GM12891 (cell line): ENCODE measurements at regions not wholly inside any gene's neighbourhood (a gene's known extent, or its start where the extent isn't known, plus 50 kb on each side); places are given as distances from the start of the nearest gene placed in this dataset.
"Not testable (repeated sequence)": the region's sequence is repeated elsewhere in the genome, so short reads cannot be mapped to it uniquely, and the experiment has no call there.

ENCODE experiments used
- DNase-seq: peaks from one replicate; pipeline ENCODE4 v3.0.0; 2011; ENCODE audit warnings: low spot score; ENCODE audit not compliant: insufficient read length
- FAIRE-seq: peaks from 2 replicates; lab custom pipeline; 2011; peaks lifted over from hg19 to GRCh38; lab: Jason Lieb, UNC
- PAX5 ChIP-seq: IDR thresholded peaks from 2 replicates; pipeline ENCODE4 v1.6.1; 2011; ENCODE audit warnings: low read length, moderate library complexity, mild to moderate bottlenecking; ENCODE audit not compliant: insufficient read depth, severe bottlenecking
- POLR2A ChIP-seq: IDR thresholded peaks from 2 replicates; pipeline ENCODE4 v1.6.1; 2011; ENCODE audit warnings: low read depth, low read length, control low read depth
- POLR2AphosphoS5 ChIP-seq: IDR thresholded peaks from 2 replicates; pipeline ENCODE4 v1.6.1; 2011; ENCODE audit warnings: low read depth, low read length, control low read depth
- POU2F2 ChIP-seq: IDR thresholded peaks from 2 replicates; pipeline ENCODE4 v1.6.1; 2011; ENCODE audit warnings: low read depth, mild to moderate bottlenecking, control low read depth, low read length, moderate library complexity
- SPI1 ChIP-seq: IDR thresholded peaks from 2 replicates; pipeline ENCODE4 v1.6.1; 2011; ENCODE audit warnings: low read depth, low read length, control low read depth
- TAF1 ChIP-seq: IDR thresholded peaks from 2 replicates; pipeline ENCODE4 v1.6.1; 2011; ENCODE audit warnings: low read depth, low read length, control low read depth

DNA sequence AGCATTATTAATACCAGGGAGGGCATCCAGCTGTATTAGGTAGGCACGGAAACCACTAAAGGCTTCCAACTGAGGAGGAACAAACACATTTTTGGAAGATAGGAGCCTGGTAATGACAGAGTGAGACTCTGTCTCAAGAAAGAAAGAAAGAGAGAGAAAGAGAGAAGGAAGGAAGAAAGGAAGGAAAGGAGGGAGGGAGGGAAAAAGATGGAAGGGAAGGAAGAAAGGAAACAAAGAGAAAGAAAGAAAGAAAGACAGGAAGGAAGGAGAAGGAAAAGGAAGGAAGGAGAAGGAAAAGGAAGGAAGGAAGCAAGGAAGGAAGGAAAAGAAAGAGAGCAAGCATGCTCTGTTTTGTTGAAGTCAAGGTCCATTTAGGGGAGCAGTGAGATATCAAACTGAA is 103.8 kb upstream of the RFX8 start:
- TF ChIP-seq PAX5: no peak
- TF ChIP-seq POLR2A: no peak
- no peak for TF ChIP-seq SPI1
- DNase-seq (no peak), FAIRE-seq (no peak)

DNA sequence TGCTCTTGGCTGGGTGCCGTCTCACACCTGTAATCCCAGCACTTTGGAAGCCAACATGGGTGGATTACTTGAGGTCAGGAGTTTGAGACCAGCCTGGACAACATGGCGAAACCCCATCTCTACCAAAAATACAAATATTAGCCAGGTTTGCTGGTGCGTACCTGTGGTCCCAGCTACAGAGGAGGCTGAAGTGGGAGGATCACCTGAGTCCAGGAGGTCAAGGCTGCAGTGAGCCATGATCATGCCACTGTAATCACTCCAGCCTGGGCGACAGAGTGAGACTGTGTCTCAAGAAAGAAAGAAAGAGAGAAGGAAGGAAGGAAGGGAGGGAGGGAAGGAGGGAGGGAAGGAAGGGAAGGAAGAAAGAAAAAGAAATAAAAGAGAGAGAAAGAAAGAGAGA is 103.2 kb upstream of the RFX8 start:
- FAIRE-seq, DNase-seq: not testable (repeated sequence)

DNA sequence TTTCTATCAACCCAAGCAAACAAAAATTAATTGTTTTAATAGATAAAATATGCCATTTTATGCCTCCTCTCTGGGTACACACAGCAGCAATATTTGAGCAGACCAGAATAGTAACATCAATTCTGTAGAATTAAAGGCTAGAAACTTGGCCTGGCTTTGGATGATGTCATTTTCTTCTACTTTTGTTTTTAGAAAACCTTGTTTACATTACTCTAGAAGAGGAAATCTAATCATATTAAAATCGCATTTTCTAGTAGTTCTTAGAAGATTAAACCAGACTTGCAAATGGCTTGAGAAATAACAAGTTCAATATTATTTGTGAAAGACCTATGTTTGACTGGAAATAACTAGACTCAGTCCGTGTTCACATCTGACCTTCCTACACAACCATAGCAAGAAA is 102.3 kb upstream of the RFX8 start:
- TF ChIP-seq POLR2A (no peak), TAF1 (no peak), PAX5 (no peak), POLR2AphosphoS5 (no peak), POU2F2 (no peak), SPI1 (no peak)
- no peak for DNase-seq

DNA sequence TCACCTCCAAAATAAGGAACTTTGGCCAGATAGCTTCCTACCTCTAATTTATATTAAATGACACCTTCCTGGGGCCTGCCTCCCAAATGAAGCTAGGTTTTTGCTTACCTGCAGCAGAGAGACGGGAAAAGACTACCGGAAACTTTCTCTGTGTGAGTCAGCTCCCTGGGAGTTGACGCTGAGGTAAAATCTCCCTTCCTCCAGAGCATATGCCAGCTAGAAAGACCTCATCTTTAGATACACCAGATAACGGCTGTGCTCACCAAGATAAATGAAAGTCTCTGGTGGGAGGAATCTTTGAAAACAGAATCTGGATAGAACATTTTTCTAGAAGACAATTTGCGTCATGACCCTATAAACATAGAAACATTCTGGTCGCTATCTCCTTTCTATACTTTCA is 99.7 kb upstream of the RFX8 start:
- no peak for DNase-seq
- TF ChIP-seq POLR2AphosphoS5 (no peak), TAF1 (no peak), POU2F2 (no peak), POLR2A (no peak), PAX5 (no peak), SPI1 (no peak)
- no peak for FAIRE-seq

More for the DNA sequence above, 102.3 kb upstream of the RFX8 start:
- FAIRE-seq: no peak

DNA sequence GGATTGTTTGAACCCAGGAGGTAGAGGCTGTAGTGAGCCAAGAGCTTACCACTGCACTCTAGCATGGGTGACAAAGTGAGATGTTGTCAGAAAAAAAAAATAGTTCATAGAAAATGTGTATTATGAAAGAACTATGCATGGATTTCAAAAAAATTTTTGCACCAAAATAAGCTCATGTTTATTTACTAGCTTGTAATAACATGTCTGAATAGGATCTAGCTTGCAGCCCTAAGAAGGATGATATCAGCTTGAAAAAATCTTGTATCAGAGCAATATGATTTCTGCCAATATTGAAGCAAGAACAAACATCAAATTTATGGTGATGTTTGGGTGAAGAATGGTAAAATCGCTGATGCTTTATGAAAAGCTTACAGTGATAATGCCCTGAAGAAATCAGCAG is 97.0 kb upstream of the RFX8 start:
- FAIRE-seq (no peak), DNase-seq (no peak)

DNA sequence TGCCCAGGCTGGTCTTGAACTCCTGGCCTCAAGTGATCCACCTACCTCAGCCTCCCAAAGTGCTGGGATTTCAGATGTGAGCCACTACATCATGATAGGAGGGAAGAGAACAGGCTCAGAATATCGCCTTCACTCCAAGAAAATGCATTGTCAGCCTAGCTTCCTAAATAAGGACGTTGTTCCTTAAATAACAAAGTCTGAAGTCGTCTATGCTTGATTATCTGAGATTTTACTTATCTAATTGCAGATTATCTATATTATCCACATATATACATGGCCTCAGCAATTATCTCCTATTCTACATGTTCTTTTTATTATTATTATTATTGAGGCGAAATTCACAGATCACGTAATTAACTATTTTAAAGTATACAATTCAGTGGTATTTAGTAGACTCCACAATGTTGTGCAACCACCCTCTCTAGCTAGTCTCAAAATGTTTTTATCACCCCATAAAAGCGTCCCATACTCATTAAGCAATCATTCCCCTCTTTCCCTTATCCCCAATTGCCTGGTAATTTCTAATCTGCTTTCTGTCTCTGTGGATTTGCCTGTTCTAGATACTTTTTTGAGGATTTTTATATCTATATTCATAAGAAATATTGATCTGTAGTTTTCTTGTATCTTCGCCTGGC is 95.1 kb upstream of the RFX8 start:
- FAIRE-seq: no peak
- DNase-seq: no peak
- no peak for TF ChIP-seq POU2F2
- TF ChIP-seq POLR2AphosphoS5: no peak
- no peak for TF ChIP-seq PAX5
- TF ChIP-seq TAF1: no peak
- TF ChIP-seq SPI1: no peak
- no peak for TF ChIP-seq POLR2A

More for the DNA sequence above, 97.0 kb upstream of the RFX8 start:
- TF ChIP-seq POU2F2 (no peak), POLR2A (no peak), SPI1 (no peak), POLR2AphosphoS5 (no peak), TAF1 (no peak), PAX5 (no peak)

DNA sequence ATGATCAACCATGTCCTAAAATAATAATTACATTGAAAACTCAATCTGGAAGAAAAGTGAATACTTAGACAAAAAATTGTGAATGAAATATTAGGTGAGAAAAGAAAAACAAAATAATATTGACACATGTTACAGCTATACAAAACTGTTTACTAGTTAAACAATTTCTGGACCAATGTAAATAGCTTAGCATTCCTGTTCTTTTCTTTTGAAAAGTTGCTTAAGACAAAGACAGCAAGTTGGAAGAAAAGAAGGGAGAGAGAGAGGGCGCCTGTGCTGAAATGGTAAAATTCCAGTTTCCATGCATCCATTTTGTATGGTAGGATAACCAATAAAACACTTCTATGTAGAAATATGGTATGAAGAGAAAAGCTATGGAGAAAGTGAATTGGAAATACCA is 94.1 kb upstream of the RFX8 start:
- TF ChIP-seq PAX5: no peak
- no peak for TF ChIP-seq POLR2A
- no peak for TF ChIP-seq POLR2AphosphoS5
- TF ChIP-seq TAF1: no peak
- no peak for TF ChIP-seq SPI1
- TF ChIP-seq POU2F2: no peak
- DNase-seq (no peak), FAIRE-seq (no peak)

DNA sequence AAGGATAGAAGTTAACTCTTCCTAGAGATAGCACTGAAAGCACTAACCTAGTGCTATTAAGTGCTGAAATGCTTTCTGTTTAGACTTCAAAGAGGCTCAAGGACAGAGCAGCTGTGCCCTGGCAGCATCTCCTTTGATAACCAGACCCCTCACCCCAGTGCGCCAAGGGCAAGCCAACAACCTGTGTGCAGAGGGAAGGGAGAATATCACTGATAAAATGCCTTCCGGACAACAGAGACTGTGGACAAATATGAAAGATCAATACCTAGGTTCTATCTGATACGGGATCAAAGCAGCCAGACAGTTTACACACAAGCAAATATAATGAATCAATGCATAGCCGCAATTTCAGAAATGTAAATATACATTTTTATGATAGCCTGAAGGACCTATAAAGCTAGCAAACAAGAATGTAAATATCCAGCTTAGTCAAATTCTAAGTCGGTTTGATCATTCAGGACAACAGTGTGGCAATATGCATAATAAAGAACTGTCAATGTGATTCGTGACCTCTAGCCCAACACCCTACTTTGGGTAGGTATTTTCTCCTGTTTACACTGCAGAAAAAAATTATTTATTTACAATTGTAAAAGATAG is 91.8 kb upstream of the RFX8 start:
- DNase-seq (no peak), FAIRE-seq (no peak)
- no peak for TF ChIP-seq POLR2AphosphoS5
- no peak for TF ChIP-seq POU2F2
- TF ChIP-seq POLR2A: no peak
- TF ChIP-seq TAF1: no peak
- no peak for TF ChIP-seq SPI1
- no peak for TF ChIP-seq PAX5

DNA sequence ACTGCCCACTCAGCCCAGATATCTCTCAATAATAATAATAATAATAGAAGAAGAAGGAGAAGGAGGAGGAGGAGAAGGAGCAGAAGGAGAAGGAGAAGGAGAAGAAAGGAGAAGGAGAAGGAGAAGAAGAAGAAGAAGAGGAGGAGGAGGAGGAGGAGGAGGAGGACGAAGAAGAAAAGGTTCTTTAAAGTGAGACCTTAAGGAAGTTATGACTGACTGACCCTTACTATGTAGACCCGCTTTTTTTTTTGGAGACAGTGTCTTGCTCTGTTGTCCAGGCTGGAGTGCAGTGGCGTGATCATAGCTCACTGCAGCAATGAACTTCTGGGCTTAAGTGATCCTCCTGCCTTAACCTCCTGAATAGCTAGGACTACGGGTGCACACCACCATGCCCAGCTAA is 88.9 kb upstream of the RFX8 start:
- no peak for TF ChIP-seq SPI1
- TF ChIP-seq POLR2AphosphoS5: no peak
- DNase-seq: no peak
- no peak for FAIRE-seq

DNA sequence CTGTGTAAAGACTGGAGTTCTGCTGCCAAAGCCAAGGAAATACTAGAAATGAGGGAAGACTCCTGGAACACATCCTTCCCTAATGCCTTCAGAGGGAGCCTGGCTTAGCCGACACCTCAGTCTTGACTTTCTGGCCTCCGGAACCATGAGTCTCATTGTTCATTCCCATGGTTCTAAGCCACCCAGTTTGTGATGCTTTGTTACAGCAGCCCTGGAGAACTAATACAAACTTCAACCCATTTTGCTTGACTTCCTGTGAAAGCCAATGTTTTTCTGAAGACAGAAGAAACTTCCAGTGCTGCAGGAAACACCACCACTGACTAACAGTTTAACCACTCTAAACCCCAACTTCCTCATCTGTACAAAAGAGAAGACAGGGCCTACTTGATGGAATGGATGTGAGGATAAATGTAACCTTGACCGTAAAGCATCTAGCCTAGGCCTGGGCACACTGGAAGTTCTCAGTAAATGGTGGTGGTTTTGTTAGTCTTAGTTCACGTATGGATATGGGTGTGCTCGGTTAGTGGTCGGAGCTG is 85.9 kb upstream of the RFX8 start:
- DNase-seq (no peak), FAIRE-seq (no peak)
- TF ChIP-seq POU2F2: no peak
- TF ChIP-seq PAX5: no peak
- TF ChIP-seq TAF1: no peak
- no peak for TF ChIP-seq POLR2A
- TF ChIP-seq POLR2AphosphoS5: no peak
- TF ChIP-seq SPI1: no peak
